A549 (cell line): ENCODE measurements at regions not wholly inside any gene's neighbourhood (a gene's known extent, or its start where the extent isn't known, plus 50 kb on each side); places are given as distances from the start of the nearest gene placed in this dataset.

Experiments used
- ATAC-seq, 2 experiments: fragments of 200-7000 bp in 1 of 2; fragments of >200 bp in 1 of 2; cut with Nextera tagmentation in 1 of 2; cut with Tn5 transposase in 1 of 2; 3 replicates each; pipeline versions ENCODE4 v1.8.0 to v1.9.1; 2018 to 2020; ENCODE audit warnings: mild to moderate bottlenecking in 1 of 2, moderate library complexity in 1 of 2
- CTCF ChIA-PET: fragments of 300-600 bp; sonication (Branson Sonifier 250); formaldehyde crosslinking; extraction: SDS; loops from one replicate; lab custom pipeline; 2021; ENCODE audit warnings: antibody characterized with exemption, inconsistent platforms; lab: Yijun Ruan, JAX
- POLR2A ChIA-PET: fragments of 350-600 bp; formaldehyde crosslinking; extraction: SDS; loops from one replicate; lab custom pipeline; 2021; ENCODE audit warnings: antibody characterized with exemption, inconsistent platforms; lab: Yijun Ruan, JAX
- DNase-seq, 2 experiments: peaks; one replicate each; pipeline versions ENCODE4 v3.0.0 to v3.0.0-alpha.2; 2011 to 2016; ENCODE audit warnings: low read depth in 1 of 2, low spot score in 1 of 2
- FAIRE-seq: peaks from 2 replicates; lab custom pipeline; 2011; peaks lifted over from hg19 to GRCh38; lab: Jason Lieb, UNC
- H3K27ac ChIP-seq, 2 experiments: fragments of >200 bp; sonication (Bioruptor Twin); formaldehyde crosslinking; 3 replicates each; pipeline ENCODE4 v1.5.1; 2016 to 2017
- H3K4me1 ChIP-seq: fragments of >200 bp; sonication (Bioruptor Twin); formaldehyde crosslinking; 3 replicates; pipeline ENCODE4 v1.6.1; 2016
- H3K4me2 ChIP-seq: fragments of >200 bp; sonication (Bioruptor Twin); formaldehyde crosslinking; 3 replicates; pipeline ENCODE4 v1.6.1; 2016
- H3K4me3 ChIP-seq: fragments of >200 bp; sonication (Bioruptor Twin); formaldehyde crosslinking; 3 replicates; pipeline ENCODE4 v1.5.1; 2016
- H3K9me3 ChIP-seq: fragments of >200 bp; sonication (Bioruptor Twin); formaldehyde crosslinking; 3 replicates; pipeline ENCODE4 v1.6.1; 2016
- ATOH8 ChIP-seq: fragments of 250-450 bp; sonication (Bioruptor Pico); IDR thresholded peaks from 2 replicates; pipeline ENCODE4 v1.5.0; 2020; ENCODE audit warnings: low read depth, mild to moderate bottlenecking, moderate library complexity
- CBX2 ChIP-seq: fragments of 200-600 bp; sonication (generic); IDR thresholded peaks from 2 replicates; pipeline ENCODE4 v1.6.1; 2016; ENCODE audit warnings: low read depth, mild to moderate bottlenecking, borderline replicate concordance
- CEBPB ChIP-seq, 2 experiments: fragments of >200 bp in 1 of 2; sonication (Bioruptor Twin) in 1 of 2; formaldehyde crosslinking in 1 of 2; IDR thresholded peaks; 2 replicates each; pipeline ENCODE4 v1.6.1; 2012 to 2016
- CHD2 ChIP-seq: fragments of 150-350 bp; IDR thresholded peaks from 2 replicates; pipeline ENCODE4 v1.6.1; 2014; ENCODE audit warnings: low read length; ENCODE audit not compliant: partially characterized antibody
- EHF ChIP-seq: fragments of 250-450 bp; sonication (Bioruptor Pico); IDR thresholded peaks from 2 replicates; pipeline ENCODE4 v1.5.0; 2020; ENCODE audit warnings: mild to moderate bottlenecking
- EHMT2 ChIP-seq: fragments of 200-600 bp; sonication (generic); IDR thresholded peaks from 2 replicates; pipeline ENCODE4 v1.6.1; 2016; ENCODE audit warnings: antibody characterized with exemption, low read depth, mild to moderate bottlenecking, moderate library complexity
- FOXS1 ChIP-seq: fragments of 250-450 bp; sonication (Bioruptor Pico); IDR thresholded peaks from 2 replicates; pipeline ENCODE4 v1.5.0; 2020; ENCODE audit warnings: mild to moderate bottlenecking, moderate library complexity
- HMGXB4 ChIP-seq: fragments of 250-450 bp; sonication (Bioruptor Pico); IDR thresholded peaks from 2 replicates; pipeline ENCODE4 v1.5.0; 2021; ENCODE audit warnings: mild to moderate bottlenecking, moderate library complexity, borderline replicate concordance
- HOXA7 ChIP-seq: fragments of 250-450 bp; sonication (Bioruptor Pico); IDR thresholded peaks from 2 replicates; pipeline ENCODE4 v1.5.0; 2020; ENCODE audit warnings: mild to moderate bottlenecking, moderate library complexity
- HOXB5 ChIP-seq: fragments of 250-450 bp; sonication (Bioruptor Pico); IDR thresholded peaks from 2 replicates; pipeline ENCODE4 v1.5.0; 2020; ENCODE audit warnings: mild to moderate bottlenecking, moderate library complexity
- JUN ChIP-seq, 2 experiments: fragments of >200 bp; sonication (Bioruptor Twin); formaldehyde crosslinking; IDR thresholded peaks; 2 replicates in 1 of 2; 3 replicates in 1 of 2; pipeline ENCODE4 v1.6.1; 2016 to 2017
- JUNB ChIP-seq: fragments of >200 bp; sonication (Bioruptor Twin); formaldehyde crosslinking; IDR thresholded peaks from 2 replicates; pipeline ENCODE4 v1.6.1; 2016
- KDM5A ChIP-seq: fragments of 200-600 bp; sonication (generic); IDR thresholded peaks from 2 replicates; pipeline ENCODE4 v1.6.1; 2016; ENCODE audit warnings: antibody characterized with exemption, mild to moderate bottlenecking
- NPAS2 ChIP-seq: fragments of 250-450 bp; sonication (Bioruptor Pico); IDR thresholded peaks from 2 replicates; pipeline ENCODE4 v1.8.0; 2022; ENCODE audit warnings: mild to moderate bottlenecking, moderate library complexity, borderline replicate concordance
- PBX3 ChIP-seq: IDR thresholded peaks from 2 replicates; pipeline ENCODE4 v1.6.1; 2012
- POLR2A ChIP-seq: IDR thresholded peaks from 2 replicates; pipeline ENCODE4 v1.6.1; 2012; ENCODE audit warnings: mild to moderate bottlenecking, low read length
- RAD21 ChIP-seq, 2 experiments: fragments of >200 bp in 1 of 2; sonication (Bioruptor Twin) in 1 of 2; formaldehyde crosslinking in 1 of 2; IDR thresholded peaks in 1 of 2; conservative IDR thresholded peaks in 1 of 2; 2 replicates in 1 of 2; 3 replicates in 1 of 2; pipeline ENCODE4 v1.6.1; 2012 to 2018; ENCODE audit warnings: inconsistent platforms in 1 of 2
- RARB ChIP-seq: fragments of 250-450 bp; sonication (Bioruptor Pico); IDR thresholded peaks from 2 replicates; pipeline ENCODE4 v1.8.0; 2021; ENCODE audit warnings: mild to moderate bottlenecking, moderate library complexity
- RCOR1 ChIP-seq: fragments of 150-350 bp; IDR thresholded peaks from 2 replicates; pipeline ENCODE4 v1.6.1; 2014; ENCODE audit warnings: antibody characterized with exemption, low read length, low read depth
- RFX5 ChIP-seq: fragments of 450-650 bp; IDR thresholded peaks from 2 replicates; pipeline ENCODE4 v1.7.1; 2014; ENCODE audit warnings: antibody characterized with exemption, mild to moderate bottlenecking, moderate library complexity
- RNF2 ChIP-seq: fragments of 200-600 bp; sonication (generic); IDR thresholded peaks from 2 replicates; pipeline ENCODE4 v1.6.1; 2016; ENCODE audit warnings: low read depth, mild to moderate bottlenecking, antibody characterized with exemption, moderate library complexity, borderline replicate concordance
- SREBF2 ChIP-seq: fragments of 450-650 bp; IDR thresholded peaks from 2 replicates; pipeline ENCODE4 v1.6.1; 2014; ENCODE audit warnings: mild to moderate bottlenecking, moderate library complexity
- TFCP2L1 ChIP-seq: fragments of 250-450 bp; sonication (Bioruptor Pico); IDR thresholded peaks from 2 replicates; pipeline ENCODE4 v1.5.0; 2021; ENCODE audit warnings: mild to moderate bottlenecking
- TP53 ChIP-seq: fragments of 250-450 bp; sonication (Bioruptor Pico); IDR thresholded peaks from 2 replicates; pipeline ENCODE4 v1.5.0; 2021; ENCODE audit warnings: mild to moderate bottlenecking, moderate library complexity
- ZFP36 ChIP-seq: fragments of 450-650 bp; IDR thresholded peaks from 2 replicates; pipeline ENCODE4 v1.6.1; 2014; ENCODE audit warnings: borderline replicate concordance; ENCODE audit not compliant: partially characterized antibody
- WGBS: methylation state at CpG from one replicate; pipeline ENCODE4 v1.1.6; 2017; ENCODE audit errors: missing lambda C conversion rate; 5-methylcytosine and 5-hydroxymethylcytosine counted together

- POLR2A ChIA-PET: no interaction called here
- DNase-seq (peak; percentile 6 to 36), ATAC-seq (peak; percentile 77 to 88), FAIRE-seq (no peak)
- no peaks in the 10 kb centered on the region for H3K9me3 ChIP-seq
- no peaks in the 10 kb centered on the region for H3K4me1 ChIP-seq
- no peak overlapping the region for H3K4me2 ChIP-seq
- peak in 1 of 2 experiments; percentile 50; a peak in 2 of 5 replicates for TF ChIP-seq RAD21 (conservative IDR thresholded peaks at IDR 0.05 in 1 of 2, IDR thresholded peaks at IDR 0.05 in 1 of 2)
- TF ChIP-seq JUN (IDR thresholded peaks at IDR 0.05): no peak
- TF ChIP-seq, all 56 proteins: peak for 1
- CTCF ChIA-PET: interaction anchor here (0.6 to 2.4 kb wide), 4 partner anchors 10 to 291 kb away, joined by 3 to 13 read pairs (median 3); no protein-coding TSS in a partner anchor
- 31% methylated on average over 4 of the region's 4 CpGs for WGBS
- H3K27ac ChIP-seq: no peak overlapping the region
- no peak overlapping the region for H3K4me3 ChIP-seq
Measured at GRCh38 chr16:56041556-56042140, 149.6 kb upstream of the GNAO1 start.

GRCh38 chr16:56038564-56039098 lies 152.7 kb upstream of the GNAO1 start:
- H3K9me3 ChIP-seq: no peaks in the 10 kb centered on the region
- FAIRE-seq (no peak), DNase-seq (no peak), ATAC-seq (no peak)
- H3K4me1 ChIP-seq: no peaks in the 10 kb centered on the region
- 3% methylated on average over 3 of the region's 3 CpGs for WGBS
- H3K4me3 ChIP-seq: no peak overlapping the region
- H3K27ac ChIP-seq: no peak overlapping the region
- CTCF ChIA-PET: no interaction called here
- H3K4me2 ChIP-seq: no peak overlapping the region
- no peak for TF ChIP-seq RNF2
- no peak for TF ChIP-seq TP53 (CRISPR knock-in tag)
- TF ChIP-seq CHD2: no peak
- TF ChIP-seq CBX2: no peak
- no peak for TF ChIP-seq JUNB
- TF ChIP-seq HMGXB4 (CRISPR knock-in tag): no peak
- POLR2A ChIA-PET: no interaction called here

GRCh38 chr16:56032072-56032471 lies 156.9 kb upstream of the CES5A start:
- H3K4me2 ChIP-seq: no peak overlapping the region
- CTCF ChIA-PET: interaction anchor here (1.8 kb wide), 1 partner anchor 12 kb away, joined by 4 read pairs; no protein-coding TSS in a partner anchor
- no peaks in the 10 kb centered on the region for H3K4me1 ChIP-seq
- POLR2A ChIA-PET: no interaction called here
- H3K27ac ChIP-seq: no peak overlapping the region
- FAIRE-seq: no peak
- H3K4me3 ChIP-seq: no peak overlapping the region
- ATAC-seq: no peak
- no peaks in the 10 kb centered on the region for H3K9me3 ChIP-seq
- no peak for DNase-seq
- TF ChIP-seq CEBPB (IDR thresholded peaks at IDR 0.05) (no peak), PBX3 (no peak), ATOH8 (no peak), CHD2 (no peak), POLR2A (no peak), TFCP2L1 (CRISPR knock-in tag) (no peak)
- WGBS: 0% methylated on average over 1 of the region's 1 CpG

- DNase-seq (no peak), ATAC-seq (no peak), FAIRE-seq (no peak)
- H3K9me3 ChIP-seq: no peaks in the 10 kb centered on the region
- CTCF ChIA-PET: no interaction called here
- no peaks in the 10 kb centered on the region for H3K4me1 ChIP-seq
- POLR2A ChIA-PET: no interaction called here
- H3K4me2 ChIP-seq: no peak overlapping the region
- no peak overlapping the region for H3K4me3 ChIP-seq
- H3K27ac ChIP-seq: no peak overlapping the region
- no peak for TF ChIP-seq HOXA7 (CRISPR knock-in tag)
- TF ChIP-seq NPAS2 (CRISPR knock-in tag): no peak
- TF ChIP-seq ZFP36: no peak
- TF ChIP-seq PBX3: no peak
- TF ChIP-seq TFCP2L1 (CRISPR knock-in tag): no peak
- no peak for TF ChIP-seq CEBPB (IDR thresholded peaks at IDR 0.05)
- TF ChIP-seq JUN (IDR thresholded peaks at IDR 0.05): no peak
- TF ChIP-seq SREBF2: no peak
- TF ChIP-seq RARB (CRISPR knock-in tag): no peak
- no peak for TF ChIP-seq FOXS1 (CRISPR knock-in tag)
- TF ChIP-seq HOXB5 (CRISPR knock-in tag): no peak
- TF ChIP-seq EHF (CRISPR knock-in tag): no peak
- TF ChIP-seq KDM5A: no peak
- no peak for TF ChIP-seq RFX5
- TF ChIP-seq EHMT2: no peak
- no peak for TF ChIP-seq RNF2
- TF ChIP-seq POLR2A: no peak
- TF ChIP-seq JUNB: no peak
- TF ChIP-seq RCOR1: no peak
Measured at GRCh38 chr16:56029026-56029425, 153.9 kb upstream of the CES5A start.
